Gastroesophageal sphincter (tissue), 4 donors: ENCODE measurements at regions not wholly inside any gene's neighbourhood (a gene's known extent, or its start where the extent isn't known, plus 50 kb on each side); places are given as distances from the start of the nearest gene placed in this dataset.
A peak's percentile ranks its signal among the peaks of the same experiment; 100 is the strongest.

Experiments used
- ATAC-seq: fragments of 150-250 bp; one replicate; pipeline ENCODE4 v1.9.1; 2016; ENCODE audit warnings: mild to moderate bottlenecking, moderate library complexity
- H3K27ac ChIP-seq, 4 donors: fragments of 200-600 bp; sonication (generic) in 3 of 4; 1 replicate in 3 of 4; 2 replicates in 1 of 4; pipeline ENCODE4 v1.5.1; 2016 to 2019
- H3K27me3 ChIP-seq: fragments of 200-600 bp; sonication (generic); one replicate; pipeline ENCODE4 v1.5.1; 2019
- H3K36me3 ChIP-seq, 2 donors: fragments of 200-600 bp; sonication (generic); one replicate each; pipeline ENCODE4 v1.5.1; 2019; ENCODE audit warnings: control low read depth in 1 of 2
- H3K4me1 ChIP-seq, 3 donors: fragments of 200-600 bp; sonication (generic); 1 replicate in 2 of 3; 2 replicates in 1 of 3; pipeline ENCODE4 v1.5.1; 2016 to 2019; ENCODE audit warnings: control low read depth in 2 of 3
- H3K4me3 ChIP-seq, 2 donors: fragments of 200-600 bp; sonication (generic); one replicate each; pipeline ENCODE4 v1.5.1; 2019; ENCODE audit warnings: mild to moderate bottlenecking in 1 of 2, moderate library complexity in 1 of 2
- H3K9me3 ChIP-seq, 3 donors: fragments of 200-600 bp; sonication (generic); one replicate each; pipeline ENCODE4 v1.5.1; 2017 to 2019; ENCODE audit warnings: control low read depth in 2 of 3
- CTCF ChIP-seq, 4 experiments: fragments of 200-600 bp in 2 of 4; fragments of 450-650 bp in 2 of 4; sonication (generic) in 1 of 4; IDR thresholded peaks; one replicate each; pipeline ENCODE4 v1.5.1; 2017 to 2019; ENCODE audit warnings: antibody characterized with exemption in 4 of 4, mild to moderate bottlenecking in 2 of 4, moderate library complexity in 2 of 4
- EP300 ChIP-seq: sonication (generic); formaldehyde crosslinking; IDR thresholded peaks from one replicate; pipeline ENCODE4 v1.6.1; 2017; ENCODE audit warnings: antibody characterized with exemption, mild to moderate bottlenecking
- POLR2A ChIP-seq, 2 donors: fragments of 450-650 bp; IDR thresholded peaks; one replicate each; pipeline ENCODE4 v1.6.1; 2017; ENCODE audit warnings: antibody characterized with exemption in 2 of 2, mild to moderate bottlenecking in 2 of 2, moderate library complexity in 1 of 2
- POLR2AphosphoS5 ChIP-seq: sonication (generic); formaldehyde crosslinking; IDR thresholded peaks from one replicate; pipeline ENCODE4 v1.6.1; 2017; ENCODE audit warnings: antibody characterized with exemption
- WGBS, 2 donors: methylation state at CpG; one replicate each; pipeline ENCODE4 v1.1.5; 2018; ENCODE audit warnings: low coverage in 1 of 2; 5-methylcytosine and 5-hydroxymethylcytosine counted together

- no peak overlapping the region for H3K27ac ChIP-seq
- no peak for ATAC-seq
- WGBS, 2 donors, result no CpG with 5 or more reads among the region's 8 CpGs
- TF ChIP-seq EP300, result no peak
- no peak overlapping the region for H3K4me3 ChIP-seq
- H3K4me1 ChIP-seq, result no peaks in the 10 kb centered on the region
- peaks cover 0 to 12% (median 0%) of the 10 kb centered on the region in 3 donors for H3K9me3 ChIP-seq
- H3K36me3 ChIP-seq, result no peaks in the 10 kb centered on the region
- H3K27me3 ChIP-seq, result peaks cover 24% of the 10 kb centered on the region
These were observed 272.4 kb downstream of the BMP7 start for GRCh38 chr20:56994006-56994405.

- Histone ChIP-seq H3K27ac (no peak overlapping the region), H3K4me1 (no peaks in the 10 kb centered on the region), H3K27me3 (peaks cover 23% of the 10 kb centered on the region), H3K4me3 (no peak overlapping the region), H3K36me3 (no peaks in the 10 kb centered on the region), H3K9me3 (peaks cover 0 to 21% (median 0%) of the 10 kb centered on the region in 3 donors)
- no peak for ATAC-seq
- 56% methylated on average over 2 of the region's 9 CpGs; no CpG with 5 or more reads in 1 of the 2 donors for WGBS, 2 donors
- TF ChIP-seq POLR2A (IDR thresholded peaks at IDR 0.05), result no peak
- TF ChIP-seq POLR2AphosphoS5, result no peak
- no peak for TF ChIP-seq CTCF (IDR thresholded peaks at IDR 0.05)
- no peak for TF ChIP-seq EP300
These were observed 271.3 kb downstream of the BMP7 start for GRCh38 chr20:56995149-56995548.

- H3K36me3 ChIP-seq, result no peaks in the 10 kb centered on the region
- no peaks in the 10 kb centered on the region for H3K4me1 ChIP-seq
- peaks cover 20% of the 10 kb centered on the region for H3K27me3 ChIP-seq
- no CpG with 5 or more reads among the region's 12 CpGs for WGBS, 2 donors
- H3K27ac ChIP-seq, result no peak overlapping the region
- no peak overlapping the region for H3K4me3 ChIP-seq
- H3K9me3 ChIP-seq, result peaks cover 0 to 21% (median 0%) of the 10 kb centered on the region in 3 donors
- ATAC-seq, result no peak
- TF ChIP-seq POLR2A (IDR thresholded peaks at IDR 0.05) (no peak), CTCF (IDR thresholded peaks at IDR 0.05) (peak in 1 of 4 experiments; percentile 48)
These were observed 270.8 kb downstream of the BMP7 start for GRCh38 chr20:56995635-56996075.

- Histone ChIP-seq H3K4me3 (no peak overlapping the region), H3K36me3 (no peaks in the 10 kb centered on the region), H3K27ac (no peak overlapping the region), H3K4me1 (no peaks in the 10 kb centered on the region), H3K27me3 (peaks cover 15% of the 10 kb centered on the region), H3K9me3 (peaks cover 0 to 21% (median 0%) of the 10 kb centered on the region in 3 donors)
- ATAC-seq, result no peak
- WGBS, 2 donors, result 82 to 97% methylated on average over 2 of the region's 2 CpGs
- TF ChIP-seq POLR2AphosphoS5, result no peak
- TF ChIP-seq POLR2A (IDR thresholded peaks at IDR 0.05), result no peak
These were observed 269.9 kb downstream of the BMP7 start for GRCh38 chr20:56996533-56996932.

GRCh38 chr20:56998438-56998837 lies 268.0 kb downstream of the BMP7 start:
- no peak for TF ChIP-seq POLR2A (IDR thresholded peaks at IDR 0.05)
- no peak for TF ChIP-seq CTCF (IDR thresholded peaks at IDR 0.05)
- TF ChIP-seq POLR2AphosphoS5, result no peak
- TF ChIP-seq EP300, result no peak
- no peak for ATAC-seq
- H3K27me3 ChIP-seq, result peaks cover 22% of the 10 kb centered on the region
- WGBS, 2 donors, result 86 to 100% methylated on average over 1 to 3 of the region's 3 CpGs
- no peak overlapping the region for H3K27ac ChIP-seq
- H3K9me3 ChIP-seq, result peaks cover 0 to 21% (median 0%) of the 10 kb centered on the region in 3 donors
- no peak overlapping the region for H3K4me3 ChIP-seq
- no peaks in the 10 kb centered on the region for H3K36me3 ChIP-seq
- no peaks in the 10 kb centered on the region for H3K4me1 ChIP-seq

- H3K9me3 ChIP-seq, result peaks cover 0 to 21% (median 0%) of the 10 kb centered on the region in 3 donors
- H3K4me3 ChIP-seq, result no peak overlapping the region
- TF ChIP-seq EP300, result no peak
- TF ChIP-seq POLR2AphosphoS5, result no peak
- TF ChIP-seq POLR2A (IDR thresholded peaks at IDR 0.05), result no peak
- TF ChIP-seq CTCF (IDR thresholded peaks at IDR 0.05), result no peak
- ATAC-seq, result no peak
- peaks cover 32% of the 10 kb centered on the region for H3K27me3 ChIP-seq
- 76 to 97% methylated on average over 3 to 5 of the region's 17 CpGs for WGBS, 2 donors
- H3K4me1 ChIP-seq, result no peaks in the 10 kb centered on the region
- H3K36me3 ChIP-seq, result no peaks in the 10 kb centered on the region
- no peak overlapping the region for H3K27ac ChIP-seq
These were observed 265.9 kb downstream of the BMP7 start for GRCh38 chr20:57000441-57000968.
